A673 (cell line): ENCODE measurements at regions not wholly inside any gene's neighbourhood (a gene's known extent, or its start where the extent isn't known, plus 50 kb on each side); places are given as distances from the start of the nearest gene placed in this dataset.

ENCODE experiments used
- BruUV-seq: library from RNA; stranded (reverse); fragments of 400-500 nt; replicated peaks from 2 replicates; lab custom pipeline; 2021; lab: Mats Ljungman, UMichigan
- CTCF ChIA-PET: fragments of 300-600 bp; sonication (Branson Sonifier 250); formaldehyde crosslinking; loops from one replicate; lab custom pipeline; 2022; ENCODE audit warnings: antibody characterized with exemption; lab: Charles Lee
- POLR2A ChIA-PET: fragments of 300-600 bp; sonication (Branson Sonifier 250); formaldehyde crosslinking; loops from one replicate; lab custom pipeline; 2022; ENCODE audit warnings: antibody characterized with exemption; ENCODE audit not compliant: low non-redundant PET; lab: Charles Lee
- DNase-seq: peaks from one replicate; pipeline ENCODE4 v3.0.0-alpha.2; 2015; ENCODE audit warnings: low spot score
- H3K27ac ChIP-seq: fragments of 200-600 bp; sonication (generic); 2 replicates; pipeline ENCODE4 v1.5.1; 2016; ENCODE audit warnings: mixed run types, low read depth, mild to moderate bottlenecking, mixed read lengths, antibody characterized with exemption, low read length; ENCODE audit not compliant: poor library complexity, severe bottlenecking
- H3K27me3 ChIP-seq: fragments of 200-600 bp; sonication (generic); replicated peaks from 2 replicates; pipeline ENCODE4 v1.6.1; 2017; ENCODE audit warnings: mixed run types, low read depth, mild to moderate bottlenecking, mixed read lengths, antibody characterized with exemption, low read length; ENCODE audit not compliant: insufficient read depth, poor library complexity
- H3K36me3 ChIP-seq: fragments of 200-600 bp; sonication (generic); 2 replicates; pipeline ENCODE4 v1.6.1; 2016; ENCODE audit warnings: mixed run types, mild to moderate bottlenecking, mixed read lengths, antibody characterized with exemption, low read length; ENCODE audit not compliant: insufficient read depth, poor library complexity, severe bottlenecking
- H3K4me1 ChIP-seq: fragments of 200-600 bp; sonication (generic); 2 replicates; pipeline ENCODE4 v1.6.1; 2017; ENCODE audit warnings: mixed run types, mild to moderate bottlenecking, mixed read lengths, antibody characterized with exemption, low read length; ENCODE audit not compliant: insufficient read depth, poor library complexity, severe bottlenecking
- H3K4me3 ChIP-seq: fragments of 200-600 bp; sonication (generic); 2 replicates; pipeline ENCODE4 v1.5.1; 2016; ENCODE audit warnings: low read depth, mixed run types, mild to moderate bottlenecking, mixed read lengths, low read length; ENCODE audit not compliant: poor library complexity, severe bottlenecking
- H3K9me3 ChIP-seq: fragments of 200-600 bp; sonication (generic); 2 replicates; pipeline ENCODE4 v1.6.1; 2016; ENCODE audit warnings: mixed run types, low read depth, mild to moderate bottlenecking, mixed read lengths, antibody characterized with exemption, low read length; ENCODE audit not compliant: poor library complexity, severe bottlenecking
- EZH2 ChIP-seq: fragments of 200-600 bp; sonication (generic); IDR thresholded peaks from 2 replicates; pipeline ENCODE4 v1.6.1; 2017; ENCODE audit warnings: borderline replicate concordance, low read depth, mild to moderate bottlenecking, mixed read lengths, antibody characterized with exemption, low read length; ENCODE audit not compliant: poor library complexity, severe bottlenecking
- intact Hi-C: fragments of 100-400 bp; cut with micrococcal nuclease; formaldehyde crosslinking; loops from one replicate; pipeline ENCODE4 v1.10.0; 2022; ENCODE audit not compliant: unreplicated experiment
- TF ChIP-seq, protein P1 (sequence below): fragments of 300-800, 200-600 bp; sonication (generic); conservative IDR thresholded peaks from 2 replicates; pipeline ENCODE4 v1.5.1; 2017; ENCODE audit warnings: low read depth, mild to moderate bottlenecking, antibody characterized with exemption, low read length, moderate library complexity, mixed read lengths

DNA sequence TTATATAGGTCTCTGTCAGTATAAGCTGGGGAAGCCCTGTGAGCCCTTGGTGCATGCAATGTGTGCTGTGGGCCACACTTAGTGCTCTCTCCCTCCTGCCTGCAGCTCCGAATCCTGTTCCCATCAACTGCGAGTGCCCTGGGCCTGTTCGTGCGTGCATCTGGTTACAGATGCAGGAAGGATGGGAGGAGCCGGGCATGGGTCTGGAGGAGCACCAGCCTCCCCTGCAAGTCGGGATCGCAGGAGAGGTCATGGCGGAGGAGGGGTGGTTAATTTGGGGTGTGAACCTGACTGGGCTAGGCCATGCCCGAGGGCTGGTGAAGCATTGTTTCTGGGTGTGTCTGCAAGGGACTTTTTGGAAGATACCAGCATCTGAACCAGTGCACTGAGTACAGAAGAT is 274.6 kb upstream of the IRX4 start:
- ChIA-PET POLR2A (no interaction called here), CTCF (no interaction called here)
- no peak overlapping the region for H3K27ac ChIP-seq
- no peak overlapping the region for H3K4me3 ChIP-seq
- no peaks in the 10 kb centered on the region for H3K36me3 ChIP-seq
- no peaks in the 10 kb centered on the region for H3K9me3 ChIP-seq
- intact Hi-C loops = no loop called here
- no TSS peak for BruUV-seq
- no peak for TF ChIP-seq EZH2
- TF ChIP-seq, protein P1, sequence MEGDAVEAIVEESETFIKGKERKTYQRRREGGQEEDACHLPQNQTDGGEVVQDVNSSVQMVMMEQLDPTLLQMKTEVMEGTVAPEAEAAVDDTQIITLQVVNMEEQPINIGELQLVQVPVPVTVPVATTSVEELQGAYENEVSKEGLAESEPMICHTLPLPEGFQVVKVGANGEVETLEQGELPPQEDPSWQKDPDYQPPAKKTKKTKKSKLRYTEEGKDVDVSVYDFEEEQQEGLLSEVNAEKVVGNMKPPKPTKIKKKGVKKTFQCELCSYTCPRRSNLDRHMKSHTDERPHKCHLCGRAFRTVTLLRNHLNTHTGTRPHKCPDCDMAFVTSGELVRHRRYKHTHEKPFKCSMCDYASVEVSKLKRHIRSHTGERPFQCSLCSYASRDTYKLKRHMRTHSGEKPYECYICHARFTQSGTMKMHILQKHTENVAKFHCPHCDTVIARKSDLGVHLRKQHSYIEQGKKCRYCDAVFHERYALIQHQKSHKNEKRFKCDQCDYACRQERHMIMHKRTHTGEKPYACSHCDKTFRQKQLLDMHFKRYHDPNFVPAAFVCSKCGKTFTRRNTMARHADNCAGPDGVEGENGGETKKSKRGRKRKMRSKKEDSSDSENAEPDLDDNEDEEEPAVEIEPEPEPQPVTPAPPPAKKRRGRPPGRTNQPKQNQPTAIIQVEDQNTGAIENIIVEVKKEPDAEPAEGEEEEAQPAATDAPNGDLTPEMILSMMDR = no peak
- H3K27me3 ChIP-seq = peaks cover 4% of the 10 kb centered on the region
- no peaks in the 10 kb centered on the region for H3K4me1 ChIP-seq
- no peak for DNase-seq

DNA sequence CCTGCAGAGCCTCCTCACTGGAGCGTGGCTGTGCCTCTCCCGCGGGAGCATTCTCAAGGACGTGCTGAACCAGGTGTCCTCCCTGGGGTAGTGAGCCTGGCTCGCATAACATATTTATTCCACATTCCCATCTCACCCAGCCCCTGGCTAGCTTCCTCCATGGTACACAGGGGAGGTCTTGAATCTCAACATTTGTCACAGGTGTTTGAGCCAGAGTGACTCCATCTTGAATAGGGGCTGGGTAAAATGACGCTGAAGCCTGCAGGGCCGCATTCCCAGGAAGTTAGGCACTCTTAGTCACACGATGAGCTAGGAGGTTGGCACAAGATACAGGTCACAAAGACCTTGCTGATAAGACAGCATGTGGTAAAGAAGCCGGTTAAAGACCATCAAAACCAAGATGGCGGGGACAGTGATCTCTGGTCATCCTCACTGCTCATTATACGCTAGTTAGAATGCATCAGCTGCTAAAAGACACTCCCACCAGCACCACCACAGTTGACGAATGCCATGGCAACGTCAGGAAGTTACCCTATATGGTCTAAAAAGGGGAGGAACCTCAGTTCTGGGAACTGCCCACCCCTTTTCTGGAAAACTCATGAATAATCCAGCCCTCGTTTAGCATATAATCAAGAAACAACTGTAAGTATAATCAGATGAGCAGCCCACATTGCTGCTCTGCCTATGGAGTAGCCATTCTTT is 273.8 kb upstream of the IRX4 start:
- no TSS peak for BruUV-seq
- TF ChIP-seq, protein P1 = no peak
- no peak for TF ChIP-seq EZH2
- intact Hi-C loops = no loop called here

GRCh38 chr5:2155556-2155955 is 272.8 kb upstream of the IRX4 start:
- no TSS peak for BruUV-seq
- TF ChIP-seq, protein P1 = no peak
- TF ChIP-seq EZH2 = no peak

More for the DNA sequence above, 273.8 kb upstream of the IRX4 start:
- no peak for DNase-seq
- POLR2A ChIA-PET = no interaction called here
- Histone ChIP-seq H3K27ac (no peak overlapping the region), H3K27me3 (peaks cover 4% of the 10 kb centered on the region), H3K4me3 (no peak overlapping the region), H3K9me3 (no peaks in the 10 kb centered on the region), H3K4me1 (no peaks in the 10 kb centered on the region), H3K36me3 (no peaks in the 10 kb centered on the region)
- CTCF ChIA-PET = no interaction called here

More at GRCh38 chr5:2155556-2155955, 272.8 kb upstream of the IRX4 start:
- no peak for DNase-seq
- H3K4me1 ChIP-seq = no peaks in the 10 kb centered on the region
- H3K27ac ChIP-seq = no peak overlapping the region
- intact Hi-C loops = no loop called here
- CTCF ChIA-PET = no interaction called here
- POLR2A ChIA-PET = no interaction called here
- H3K27me3 ChIP-seq = peaks cover 4% of the 10 kb centered on the region
- no peaks in the 10 kb centered on the region for H3K9me3 ChIP-seq
- H3K36me3 ChIP-seq = no peaks in the 10 kb centered on the region
- H3K4me3 ChIP-seq = no peak overlapping the region
